ENCODE measurements at regions not wholly inside any gene's neighbourhood (a gene's known extent, or its start where the extent isn't known, plus 50 kb on each side); places are given as distances from the start of the nearest gene placed in this dataset.

DNA sequence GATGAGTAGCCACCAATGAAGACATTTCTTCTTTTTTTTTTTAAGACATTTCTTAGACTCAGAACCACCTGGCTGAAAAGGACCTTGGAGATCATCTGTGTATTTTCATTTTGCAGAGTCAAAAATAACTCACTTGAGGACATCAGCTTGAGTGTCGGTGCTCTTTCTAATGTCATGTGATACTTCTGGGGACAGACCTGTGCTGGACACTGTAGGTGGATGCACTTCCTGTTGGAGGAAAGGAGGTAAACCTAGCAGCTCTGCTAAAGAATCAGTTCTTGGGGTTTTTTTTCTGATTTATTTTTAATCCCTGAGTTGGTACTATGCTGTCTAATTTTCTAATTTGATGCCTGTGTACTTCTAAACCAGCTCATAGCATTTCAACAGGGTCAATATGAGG lies 283.9 kb upstream of the CRIM1 start:
- TF ChIP-seq, protein P1, sequence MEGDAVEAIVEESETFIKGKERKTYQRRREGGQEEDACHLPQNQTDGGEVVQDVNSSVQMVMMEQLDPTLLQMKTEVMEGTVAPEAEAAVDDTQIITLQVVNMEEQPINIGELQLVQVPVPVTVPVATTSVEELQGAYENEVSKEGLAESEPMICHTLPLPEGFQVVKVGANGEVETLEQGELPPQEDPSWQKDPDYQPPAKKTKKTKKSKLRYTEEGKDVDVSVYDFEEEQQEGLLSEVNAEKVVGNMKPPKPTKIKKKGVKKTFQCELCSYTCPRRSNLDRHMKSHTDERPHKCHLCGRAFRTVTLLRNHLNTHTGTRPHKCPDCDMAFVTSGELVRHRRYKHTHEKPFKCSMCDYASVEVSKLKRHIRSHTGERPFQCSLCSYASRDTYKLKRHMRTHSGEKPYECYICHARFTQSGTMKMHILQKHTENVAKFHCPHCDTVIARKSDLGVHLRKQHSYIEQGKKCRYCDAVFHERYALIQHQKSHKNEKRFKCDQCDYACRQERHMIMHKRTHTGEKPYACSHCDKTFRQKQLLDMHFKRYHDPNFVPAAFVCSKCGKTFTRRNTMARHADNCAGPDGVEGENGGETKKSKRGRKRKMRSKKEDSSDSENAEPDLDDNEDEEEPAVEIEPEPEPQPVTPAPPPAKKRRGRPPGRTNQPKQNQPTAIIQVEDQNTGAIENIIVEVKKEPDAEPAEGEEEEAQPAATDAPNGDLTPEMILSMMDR (conservative IDR thresholded peaks at IDR 0.05): no peak
- TF ChIP-seq EZH2 (IDR thresholded peaks at IDR 0.05; ENCODE audit: low read depth): no peak

Measured in PC-9 (cell line).